ENCODE measurements at regions not wholly inside any gene's neighbourhood (a gene's known extent, or its start where the extent isn't known, plus 50 kb on each side); places are given as distances from the start of the nearest gene placed in this dataset.

DNA sequence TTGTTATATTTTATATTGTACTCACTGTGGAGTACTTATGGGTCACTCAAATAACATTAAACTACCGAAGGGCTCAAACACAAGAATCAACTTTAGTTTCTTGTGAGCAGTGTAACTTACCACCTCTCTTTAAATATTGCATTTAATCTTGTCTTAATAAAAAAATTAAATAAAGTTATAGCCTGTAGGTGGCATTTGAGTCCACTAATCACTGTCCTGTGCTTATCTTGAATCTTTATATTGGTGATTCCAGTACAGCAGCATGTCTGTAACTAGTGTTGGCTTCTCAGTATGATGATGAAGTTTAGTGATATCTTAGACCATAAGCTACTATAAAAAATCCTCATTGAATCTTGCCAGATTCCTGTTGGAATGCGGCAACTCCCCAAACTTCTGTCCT lies 313.8 kb downstream of the FAM170A start:
- Histone ChIP-seq H3K9me3 (ENCODE audit: control insufficient read depth, low read depth, low read length) (no peaks in the 10 kb centered on the region), H3K9me1 (ENCODE audit: control insufficient read depth, extremely low read depth, insufficient read depth, low read length) (no peaks in the 10 kb centered on the region), H2AFZ (ENCODE audit: control insufficient read depth, low read length) (no peak overlapping the region), H3K27ac (ENCODE audit: control insufficient read depth, insufficient read depth, low read length) (no peak overlapping the region), H3K79me2 (ENCODE audit: control insufficient read depth, insufficient read depth, low read length) (no peaks in the 10 kb centered on the region), H3K4me2 (ENCODE audit: control insufficient read depth, extremely low read depth, insufficient read depth, low read depth, low read length) (no peak overlapping the region), H3K36me3 (ENCODE audit: control insufficient read depth in 2 of 2, extremely low read depth in 1 of 2, insufficient read depth in 2 of 2, low read length in 2 of 2) (no peaks in the 10 kb centered on the region), H3K4me1 (ENCODE audit: control insufficient read depth, extremely low read depth, insufficient read depth, low read length) (no peaks in the 10 kb centered on the region), H3K27me3 (ENCODE audit: control insufficient read depth, extremely low read depth, insufficient read depth, low read length) (no peaks in the 10 kb centered on the region), H3K9ac (ENCODE audit: control insufficient read depth, extremely low read depth, insufficient read depth, low read length) (no peak overlapping the region), H3K4me3 (ENCODE audit: control insufficient read depth in 2 of 3, extremely low read depth in 1 of 3, insufficient read depth in 2 of 3, low read depth in 1 of 3, low read length in 3 of 3) (no peak overlapping the region), H4K20me1 (ENCODE audit: control insufficient read depth, extremely low read depth, insufficient read depth, low read length) (no peaks in the 10 kb centered on the region)
- FAIRE-seq (no peak), DNase-seq (ENCODE audit: low read depth, low spot score) (no peak)
- dilution Hi-C loops (cut with MboI; ENCODE audit: extremely low pct_ligation_motif_present, low sequenced_read_pairs): no loop called here
- TF ChIP-seq, protein P1, sequence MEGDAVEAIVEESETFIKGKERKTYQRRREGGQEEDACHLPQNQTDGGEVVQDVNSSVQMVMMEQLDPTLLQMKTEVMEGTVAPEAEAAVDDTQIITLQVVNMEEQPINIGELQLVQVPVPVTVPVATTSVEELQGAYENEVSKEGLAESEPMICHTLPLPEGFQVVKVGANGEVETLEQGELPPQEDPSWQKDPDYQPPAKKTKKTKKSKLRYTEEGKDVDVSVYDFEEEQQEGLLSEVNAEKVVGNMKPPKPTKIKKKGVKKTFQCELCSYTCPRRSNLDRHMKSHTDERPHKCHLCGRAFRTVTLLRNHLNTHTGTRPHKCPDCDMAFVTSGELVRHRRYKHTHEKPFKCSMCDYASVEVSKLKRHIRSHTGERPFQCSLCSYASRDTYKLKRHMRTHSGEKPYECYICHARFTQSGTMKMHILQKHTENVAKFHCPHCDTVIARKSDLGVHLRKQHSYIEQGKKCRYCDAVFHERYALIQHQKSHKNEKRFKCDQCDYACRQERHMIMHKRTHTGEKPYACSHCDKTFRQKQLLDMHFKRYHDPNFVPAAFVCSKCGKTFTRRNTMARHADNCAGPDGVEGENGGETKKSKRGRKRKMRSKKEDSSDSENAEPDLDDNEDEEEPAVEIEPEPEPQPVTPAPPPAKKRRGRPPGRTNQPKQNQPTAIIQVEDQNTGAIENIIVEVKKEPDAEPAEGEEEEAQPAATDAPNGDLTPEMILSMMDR (optimal IDR thresholded peaks at IDR 0.05 in 1 of 3, IDR thresholded peaks at IDR 0.05 in 1 of 3, conservative IDR thresholded peaks at IDR 0.05 in 1 of 3; ENCODE audit: extremely low read depth in 1 of 3, insufficient read depth in 2 of 3, low read length in 3 of 3): peak in 1 of 3 experiments; percentile 6
- TF ChIP-seq EZH2 (IDR thresholded peaks at IDR 0.05; ENCODE audit: low read length): no peak

DNA sequence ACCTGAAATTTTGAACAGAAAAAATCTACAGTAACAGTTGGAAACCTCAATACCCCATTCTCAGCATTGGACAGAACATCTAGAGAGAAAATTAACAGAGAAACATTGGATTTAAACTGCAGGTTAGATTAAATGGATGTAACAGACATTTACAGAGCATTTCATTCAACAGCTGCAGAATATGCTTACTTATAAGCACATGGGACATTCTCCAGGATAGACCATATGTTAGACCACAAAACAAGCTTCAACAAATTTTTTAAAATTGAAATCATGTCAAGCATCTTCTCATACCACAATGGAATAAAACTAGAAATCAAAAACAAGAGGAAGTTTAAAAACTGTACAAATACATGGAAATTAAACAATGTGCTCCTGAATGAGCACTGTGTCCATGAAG lies 316.3 kb downstream of the FAM170A start:
- no peak for DNase-seq (ENCODE audit: low read depth, low spot score)
- no peak overlapping the region for H3K4me3 ChIP-seq (ENCODE audit: control insufficient read depth in 2 of 3, extremely low read depth in 1 of 3, insufficient read depth in 2 of 3, low read depth in 1 of 3, low read length in 3 of 3)
- dilution Hi-C loops (cut with MboI; ENCODE audit: extremely low pct_ligation_motif_present, low sequenced_read_pairs): no loop called here
- TF ChIP-seq, protein P1 (optimal IDR thresholded peaks at IDR 0.05 in 1 of 3, IDR thresholded peaks at IDR 0.05 in 1 of 3, conservative IDR thresholded peaks at IDR 0.05 in 1 of 3; ENCODE audit: extremely low read depth in 1 of 3, insufficient read depth in 2 of 3, low read length in 3 of 3): no peak
- no peak for TF ChIP-seq EZH2 (IDR thresholded peaks at IDR 0.05; ENCODE audit: low read length)
- no peaks in the 10 kb centered on the region for H3K4me1 ChIP-seq (ENCODE audit: control insufficient read depth, extremely low read depth, insufficient read depth, low read length)
- H3K9ac ChIP-seq (ENCODE audit: control insufficient read depth, extremely low read depth, insufficient read depth, low read length): no peak overlapping the region
- no peak overlapping the region for H3K4me2 ChIP-seq (ENCODE audit: control insufficient read depth, extremely low read depth, insufficient read depth, low read depth, low read length)
- H3K9me3 ChIP-seq (ENCODE audit: control insufficient read depth, low read depth, low read length): no peaks in the 10 kb centered on the region
- FAIRE-seq: no peak
- no peaks in the 10 kb centered on the region for H3K9me1 ChIP-seq (ENCODE audit: control insufficient read depth, extremely low read depth, insufficient read depth, low read length)
- H4K20me1 ChIP-seq (ENCODE audit: control insufficient read depth, extremely low read depth, insufficient read depth, low read length): no peaks in the 10 kb centered on the region
- no peaks in the 10 kb centered on the region for H3K79me2 ChIP-seq (ENCODE audit: control insufficient read depth, insufficient read depth, low read length)
- no peak overlapping the region for H3K27ac ChIP-seq (ENCODE audit: control insufficient read depth, insufficient read depth, low read length)
- no peak overlapping the region for H2AFZ ChIP-seq (ENCODE audit: control insufficient read depth, low read length)
- H3K27me3 ChIP-seq (ENCODE audit: control insufficient read depth, extremely low read depth, insufficient read depth, low read length): no peaks in the 10 kb centered on the region
- H3K36me3 ChIP-seq (ENCODE audit: control insufficient read depth in 2 of 2, extremely low read depth in 1 of 2, insufficient read depth in 2 of 2, low read length in 2 of 2): no peaks in the 10 kb centered on the region
